Retinal pigment epithelial cell (primary cell): ENCODE measurements at regions not wholly inside any gene's neighbourhood (a gene's known extent, or its start where the extent isn't known, plus 50 kb on each side); places are given as distances from the start of the nearest gene placed in this dataset.

Experiments used
- DNase-seq: peaks from one replicate; pipeline ENCODE4 v3.0.0-alpha.2; 2010; ENCODE audit warnings: low read depth
- H3K4me3 ChIP-seq: 2 replicates; pipeline ENCODE4 v1.5.1; 2011; ENCODE audit warnings: mild to moderate bottlenecking, low read length, control low read depth, moderate library complexity
- TF ChIP-seq, protein P1 (sequence below): conservative IDR thresholded peaks from 2 replicates; pipeline ENCODE4 v1.5.1; 2011; ENCODE audit warnings: low read depth, low read length, control low read depth, inconsistent platforms

DNA sequence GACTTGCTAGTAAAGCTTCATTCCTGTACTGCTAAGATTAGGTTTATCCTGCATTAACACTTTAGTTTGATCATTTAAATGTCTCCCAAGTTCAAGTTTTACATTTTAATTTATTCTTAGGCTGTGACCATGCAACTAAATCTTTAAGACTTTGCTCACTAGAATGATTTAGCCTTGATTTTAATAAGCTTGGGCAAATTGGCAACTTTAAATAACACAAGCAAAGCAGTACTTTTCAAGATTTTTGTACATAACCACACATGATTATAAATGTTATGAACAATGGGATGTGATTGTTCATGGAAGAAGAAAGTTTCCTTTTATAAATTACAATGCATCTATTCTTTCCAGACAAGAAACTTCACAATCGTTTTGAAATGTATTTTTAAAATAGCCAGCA is 948.0 kb upstream of the EPHA7 start:
- no peak for DNase-seq
- no peak overlapping the region for H3K4me3 ChIP-seq
- TF ChIP-seq, protein P1, sequence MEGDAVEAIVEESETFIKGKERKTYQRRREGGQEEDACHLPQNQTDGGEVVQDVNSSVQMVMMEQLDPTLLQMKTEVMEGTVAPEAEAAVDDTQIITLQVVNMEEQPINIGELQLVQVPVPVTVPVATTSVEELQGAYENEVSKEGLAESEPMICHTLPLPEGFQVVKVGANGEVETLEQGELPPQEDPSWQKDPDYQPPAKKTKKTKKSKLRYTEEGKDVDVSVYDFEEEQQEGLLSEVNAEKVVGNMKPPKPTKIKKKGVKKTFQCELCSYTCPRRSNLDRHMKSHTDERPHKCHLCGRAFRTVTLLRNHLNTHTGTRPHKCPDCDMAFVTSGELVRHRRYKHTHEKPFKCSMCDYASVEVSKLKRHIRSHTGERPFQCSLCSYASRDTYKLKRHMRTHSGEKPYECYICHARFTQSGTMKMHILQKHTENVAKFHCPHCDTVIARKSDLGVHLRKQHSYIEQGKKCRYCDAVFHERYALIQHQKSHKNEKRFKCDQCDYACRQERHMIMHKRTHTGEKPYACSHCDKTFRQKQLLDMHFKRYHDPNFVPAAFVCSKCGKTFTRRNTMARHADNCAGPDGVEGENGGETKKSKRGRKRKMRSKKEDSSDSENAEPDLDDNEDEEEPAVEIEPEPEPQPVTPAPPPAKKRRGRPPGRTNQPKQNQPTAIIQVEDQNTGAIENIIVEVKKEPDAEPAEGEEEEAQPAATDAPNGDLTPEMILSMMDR, result no peak

DNA sequence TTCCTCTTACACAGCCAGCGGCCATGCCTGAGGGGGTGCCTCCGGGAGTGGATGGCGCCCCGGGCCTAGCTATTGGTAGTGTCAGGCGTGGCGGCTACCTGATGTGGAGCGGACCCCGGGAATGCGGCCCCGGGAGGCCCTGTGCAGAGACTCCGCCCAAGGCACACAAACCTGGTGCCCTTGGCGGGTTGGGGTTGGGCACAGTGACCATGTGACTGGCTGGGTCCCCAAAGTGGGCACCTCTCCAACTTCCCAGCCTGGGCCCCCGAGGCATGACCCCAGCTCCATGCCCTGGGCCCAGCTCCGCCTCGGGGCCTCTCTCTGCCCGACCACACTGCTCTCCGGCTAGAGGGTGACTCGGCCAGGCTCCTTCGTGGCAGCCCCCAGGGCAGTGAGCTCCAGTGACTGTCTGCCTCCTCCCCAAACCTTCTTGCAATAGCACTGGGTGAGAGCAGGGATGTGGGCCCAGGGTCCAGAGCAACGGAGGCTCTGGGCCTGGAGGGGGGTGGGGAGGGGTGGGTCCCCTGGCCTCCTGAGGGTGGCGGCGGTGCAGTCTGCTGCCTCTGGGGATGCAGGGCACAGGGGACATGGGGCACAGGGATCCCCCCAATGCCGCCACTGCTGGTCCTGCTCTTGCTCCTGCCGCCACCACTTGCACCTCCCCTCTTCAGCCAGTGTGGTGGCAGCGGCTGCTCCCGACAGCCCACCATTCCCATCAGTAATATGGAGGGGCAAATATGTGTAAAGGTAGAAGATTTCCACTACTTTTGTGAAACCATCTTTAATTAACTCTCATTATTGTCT is 942.9 kb upstream of the EPHA7 start:
- DNase-seq, result no peak
- no peak overlapping the region for H3K4me3 ChIP-seq
- TF ChIP-seq, protein P1, result no peak

- H3K4me3 ChIP-seq, result no peak overlapping the region
- DNase-seq, result no peak
- TF ChIP-seq, protein P1, result no peak
These were observed 942.1 kb upstream of the EPHA7 start for GRCh38 chr6:94361304-94362060.

- no peak for DNase-seq
- TF ChIP-seq, protein P1, result no peak
- no peak overlapping the region for H3K4me3 ChIP-seq
These were observed 938.1 kb upstream of the EPHA7 start for GRCh38 chr6:94357381-94357980.

GRCh38 chr6:94350833-94351232 is 931.5 kb upstream of the EPHA7 start:
- TF ChIP-seq, protein P1, result no peak
- no peak overlapping the region for H3K4me3 ChIP-seq
- DNase-seq, result no peak

DNA sequence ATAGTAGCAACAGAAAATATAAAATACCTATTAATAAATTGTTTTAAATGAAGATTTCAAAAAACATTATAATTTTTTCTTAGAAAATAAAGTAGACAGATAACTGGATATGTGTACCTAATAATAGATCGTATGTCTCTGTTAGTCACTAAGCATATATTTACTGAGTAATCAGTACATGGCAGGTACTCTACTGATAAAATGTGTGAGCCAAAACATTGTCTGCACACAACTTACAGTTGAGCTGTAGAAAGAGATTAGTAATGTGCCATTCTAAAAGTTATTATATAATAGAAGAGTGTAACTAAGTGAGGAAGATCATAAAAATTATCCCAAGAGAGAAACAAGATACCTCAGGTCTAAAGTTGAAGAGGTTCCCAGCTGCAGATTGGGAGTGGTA is 929.9 kb upstream of the EPHA7 start:
- TF ChIP-seq, protein P1, result no peak

More for the DNA sequence above, 929.9 kb upstream of the EPHA7 start:
- DNase-seq, result no peak
- no peak overlapping the region for H3K4me3 ChIP-seq
